T-helper 1 cell treated with Interleukin-12 subunit alpha and Interleukin-12 subunit beta and Interleukin-4 antibody, amounts not matched to agents 30 μg/mL and 1 μg/mL, for 36 hours (primary cell): ENCODE measurements at regions not wholly inside any gene's neighbourhood (a gene's known extent, or its start where the extent isn't known, plus 50 kb on each side); places are given as distances from the start of the nearest gene placed in this dataset.

Source experiments
- H3K27ac Mint-ChIP-seq: one replicate; pipeline ENCODE4 v1.8.0; 2021; ENCODE audit warnings: mild to moderate bottlenecking, mixed read lengths
- H3K27me3 Mint-ChIP-seq: one replicate; pipeline ENCODE4 v1.8.0; 2021; ENCODE audit warnings: low read depth, mixed read lengths
- H3K36me3 Mint-ChIP-seq: one replicate; pipeline ENCODE4 v1.8.0; 2021; ENCODE audit warnings: low read depth, mixed read lengths
- H3K4me1 Mint-ChIP-seq: one replicate; pipeline ENCODE4 v1.8.0; 2021; ENCODE audit warnings: low read depth, mixed read lengths
- H3K4me3 Mint-ChIP-seq: one replicate; pipeline ENCODE4 v1.8.0; 2021; ENCODE audit warnings: mild to moderate bottlenecking, moderate library complexity, mixed read lengths
- H3K9me3 Mint-ChIP-seq: one replicate; pipeline ENCODE4 v1.8.0; 2021; ENCODE audit warnings: mixed read lengths

GRCh38 chr9:97747201-97747965 lies 50.2 kb upstream of the XPA start:
- H3K9me3 Mint-ChIP-seq: peaks cover 3% of the 10 kb centered on the region
- H3K27me3 Mint-ChIP-seq: peaks cover 65% of the 10 kb centered on the region
- no peaks in the 10 kb centered on the region for H3K4me1 Mint-ChIP-seq
- no peak overlapping the region for H3K27ac Mint-ChIP-seq
- no peak overlapping the region for H3K4me3 Mint-ChIP-seq
- H3K36me3 Mint-ChIP-seq: no peaks in the 10 kb centered on the region

GRCh38 chr9:97748525-97748924 lies 51.4 kb upstream of the XPA start:
- no peaks in the 10 kb centered on the region for H3K9me3 Mint-ChIP-seq

GRCh38 chr9:97749928-97750327 lies 52.8 kb upstream of the XPA start:
- H3K27me3 Mint-ChIP-seq: peaks cover 55% of the 10 kb centered on the region
- no peak overlapping the region for H3K4me3 Mint-ChIP-seq
- no peaks in the 10 kb centered on the region for H3K4me1 Mint-ChIP-seq
- H3K9me3 Mint-ChIP-seq: no peaks in the 10 kb centered on the region
- no peaks in the 10 kb centered on the region for H3K36me3 Mint-ChIP-seq
- H3K27ac Mint-ChIP-seq: no peak overlapping the region

More at GRCh38 chr9:97748525-97748924, 51.4 kb upstream of the XPA start:
- Mint-ChIP-seq H3K27me3 (peaks cover 65% of the 10 kb centered on the region), H3K36me3 (no peaks in the 10 kb centered on the region), H3K4me3 (no peak overlapping the region), H3K4me1 (no peaks in the 10 kb centered on the region), H3K27ac (no peak overlapping the region)

- H3K27ac Mint-ChIP-seq: no peak overlapping the region
- H3K36me3 Mint-ChIP-seq: no peaks in the 10 kb centered on the region
- no peaks in the 10 kb centered on the region for H3K4me1 Mint-ChIP-seq
- H3K9me3 Mint-ChIP-seq: no peaks in the 10 kb centered on the region
- H3K27me3 Mint-ChIP-seq: peaks cover 57% of the 10 kb centered on the region
- H3K4me3 Mint-ChIP-seq: no peak overlapping the region
These were observed 54.4 kb upstream of the XPA start for GRCh38 chr9:97751531-97751930.

GRCh38 chr9:97752274-97752673 lies 55.1 kb upstream of the XPA start:
- Mint-ChIP-seq H3K4me1 (no peaks in the 10 kb centered on the region), H3K9me3 (no peaks in the 10 kb centered on the region), H3K4me3 (no peak overlapping the region), H3K27ac (no peak overlapping the region), H3K27me3 (peaks cover 57% of the 10 kb centered on the region), H3K36me3 (no peaks in the 10 kb centered on the region)

GRCh38 chr9:97753364-97753763 lies 56.2 kb upstream of the XPA start:
- Mint-ChIP-seq H3K9me3 (no peaks in the 10 kb centered on the region), H3K36me3 (no peaks in the 10 kb centered on the region), H3K27ac (no peak overlapping the region), H3K4me3 (no peak overlapping the region), H3K4me1 (no peaks in the 10 kb centered on the region), H3K27me3 (peaks cover 52% of the 10 kb centered on the region)

GRCh38 chr9:97753975-97754374 lies 56.8 kb upstream of the XPA start:
- H3K36me3 Mint-ChIP-seq: no peaks in the 10 kb centered on the region
- no peaks in the 10 kb centered on the region for H3K4me1 Mint-ChIP-seq
- H3K27ac Mint-ChIP-seq: no peak overlapping the region
- no peak overlapping the region for H3K4me3 Mint-ChIP-seq
- no peaks in the 10 kb centered on the region for H3K9me3 Mint-ChIP-seq
- H3K27me3 Mint-ChIP-seq: peaks cover 56% of the 10 kb centered on the region

GRCh38 chr9:97755618-97756267 lies 58.6 kb upstream of the XPA start:
- Mint-ChIP-seq H3K4me3 (no peak overlapping the region), H3K4me1 (no peaks in the 10 kb centered on the region), H3K27ac (no peak overlapping the region), H3K9me3 (no peaks in the 10 kb centered on the region), H3K27me3 (peaks cover 55% of the 10 kb centered on the region), H3K36me3 (no peaks in the 10 kb centered on the region)

GRCh38 chr9:97756991-97757390 lies 59.9 kb upstream of the XPA start:
- Mint-ChIP-seq H3K4me1 (no peaks in the 10 kb centered on the region), H3K4me3 (no peak overlapping the region), H3K36me3 (no peaks in the 10 kb centered on the region), H3K27me3 (peaks cover 48% of the 10 kb centered on the region), H3K27ac (no peak overlapping the region), H3K9me3 (no peaks in the 10 kb centered on the region)

- no peaks in the 10 kb centered on the region for H3K9me3 Mint-ChIP-seq
- no peak overlapping the region for H3K4me3 Mint-ChIP-seq
- peaks cover 33% of the 10 kb centered on the region for H3K27me3 Mint-ChIP-seq
- H3K36me3 Mint-ChIP-seq: no peaks in the 10 kb centered on the region
- H3K27ac Mint-ChIP-seq: no peak overlapping the region
- H3K4me1 Mint-ChIP-seq: no peaks in the 10 kb centered on the region
These were observed 61.3 kb upstream of the XPA start for GRCh38 chr9:97758334-97758916.

GRCh38 chr9:97759581-97760288 lies 62.6 kb upstream of the XPA start:
- Mint-ChIP-seq H3K36me3 (no peaks in the 10 kb centered on the region), H3K4me3 (no peak overlapping the region), H3K9me3 (no peaks in the 10 kb centered on the region), H3K4me1 (no peaks in the 10 kb centered on the region), H3K27me3 (peaks cover 30% of the 10 kb centered on the region), H3K27ac (no peak overlapping the region)

- no peaks in the 10 kb centered on the region for H3K9me3 Mint-ChIP-seq
- H3K27ac Mint-ChIP-seq: no peak overlapping the region
- H3K36me3 Mint-ChIP-seq: no peaks in the 10 kb centered on the region
- H3K27me3 Mint-ChIP-seq: peaks cover 20% of the 10 kb centered on the region
- H3K4me3 Mint-ChIP-seq: no peak overlapping the region
- H3K4me1 Mint-ChIP-seq: no peaks in the 10 kb centered on the region
These were observed 64.0 kb upstream of the XPA start for GRCh38 chr9:97761056-97761598.

- peaks cover 17% of the 10 kb centered on the region for H3K27me3 Mint-ChIP-seq
- no peak overlapping the region for H3K4me3 Mint-ChIP-seq
- H3K9me3 Mint-ChIP-seq: no peaks in the 10 kb centered on the region
- no peaks in the 10 kb centered on the region for H3K36me3 Mint-ChIP-seq
- H3K4me1 Mint-ChIP-seq: no peaks in the 10 kb centered on the region
- H3K27ac Mint-ChIP-seq: no peak overlapping the region
These were observed 64.7 kb upstream of the XPA start for GRCh38 chr9:97761879-97762278.

- peaks cover 16% of the 10 kb centered on the region for H3K27me3 Mint-ChIP-seq
- H3K36me3 Mint-ChIP-seq: no peaks in the 10 kb centered on the region
- no peaks in the 10 kb centered on the region for H3K9me3 Mint-ChIP-seq
- no peaks in the 10 kb centered on the region for H3K4me1 Mint-ChIP-seq
- no peak overlapping the region for H3K27ac Mint-ChIP-seq
- H3K4me3 Mint-ChIP-seq: no peak overlapping the region
These were observed 66.7 kb upstream of the XPA start for GRCh38 chr9:97763874-97764273.
